ENCODE measurements at regions not wholly inside any gene's neighbourhood (a gene's known extent, or its start where the extent isn't known, plus 50 kb on each side); places are given as distances from the start of the nearest gene placed in this dataset.

DNA sequence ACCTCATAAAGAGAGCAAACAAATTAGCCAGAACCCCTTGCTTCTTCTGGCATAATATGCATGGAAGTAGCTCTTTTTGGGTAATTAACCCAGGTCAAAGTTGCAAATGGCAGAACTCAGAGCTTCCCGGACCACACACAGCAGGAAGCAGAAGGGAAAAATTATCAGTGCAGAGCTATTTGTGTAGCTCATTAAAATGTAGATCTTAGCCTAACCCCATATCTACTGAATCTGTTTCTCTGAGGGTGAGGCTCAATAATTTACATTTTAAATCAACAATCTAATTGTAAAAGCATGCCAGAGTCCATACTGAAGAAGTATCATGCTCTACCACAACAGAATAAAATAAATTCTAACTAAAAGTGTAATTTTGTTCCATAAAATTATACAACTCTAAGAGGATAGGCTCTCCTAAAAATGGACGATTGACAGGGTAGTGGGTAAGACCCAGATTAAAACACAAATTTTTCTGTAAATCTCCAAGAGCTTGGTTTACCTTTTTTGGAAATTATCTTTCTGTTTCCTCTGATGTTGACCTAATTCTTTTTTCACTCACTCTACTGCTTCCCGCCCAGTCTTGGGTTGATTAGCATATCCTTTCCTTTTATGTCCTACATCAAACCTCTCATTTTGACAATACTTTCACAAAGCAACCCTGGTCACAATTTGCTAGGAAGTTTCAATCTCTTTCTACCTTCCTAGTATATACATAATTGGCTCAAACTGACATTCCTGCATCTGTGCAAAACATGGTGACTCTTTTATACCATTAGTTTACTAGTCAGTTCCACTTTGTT is 213.3 kb upstream of the SLC16A7 start:
- Histone ChIP-seq H3K27ac (ENCODE audit: low read length) (no peak overlapping the region), H3K9me3 (ENCODE audit: control insufficient read depth, insufficient read depth, low read depth, low read length) (no peaks in the 10 kb centered on the region), H3K27me3 (ENCODE audit: control insufficient read depth, insufficient read depth, low read length) (no peaks in the 10 kb centered on the region), H3K4me3 (ENCODE audit: low read depth in 2 of 2, low read length in 2 of 2) (no peak overlapping the region), H3K36me3 (ENCODE audit: control insufficient read depth, insufficient read depth, low read length) (no peaks in the 10 kb centered on the region), H3K4me1 (ENCODE audit: control insufficient read depth, insufficient read depth, low read length) (no peaks in the 10 kb centered on the region)
- no TSS peak for BruUV-seq (replicated peaks)
- ATAC-seq (no peak), DNase-seq (ENCODE audit: low read depth, low spot score) (no peak)
- POLR2A ChIA-PET: no interaction called here
- intact Hi-C loops (cut with micrococcal nuclease; ENCODE audit: unreplicated experiment) (no loop called here), in situ Hi-C loops (cut with HindIII; ENCODE audit: low pct_unique_long_range_greater_than_20kb, low sequenced_read_pairs) (no loop called here)
- CTCF ChIA-PET: no interaction called here
- TF ChIP-seq SIN3A (IDR thresholded peaks at IDR 0.05; ENCODE audit: borderline replicate concordance, insufficient read depth, low read depth, low read length): no peak
- TF ChIP-seq TCF7L2 (IDR thresholded peaks at IDR 0.05; ENCODE audit: low read depth, low read length): no peak
- TF ChIP-seq, protein P1, sequence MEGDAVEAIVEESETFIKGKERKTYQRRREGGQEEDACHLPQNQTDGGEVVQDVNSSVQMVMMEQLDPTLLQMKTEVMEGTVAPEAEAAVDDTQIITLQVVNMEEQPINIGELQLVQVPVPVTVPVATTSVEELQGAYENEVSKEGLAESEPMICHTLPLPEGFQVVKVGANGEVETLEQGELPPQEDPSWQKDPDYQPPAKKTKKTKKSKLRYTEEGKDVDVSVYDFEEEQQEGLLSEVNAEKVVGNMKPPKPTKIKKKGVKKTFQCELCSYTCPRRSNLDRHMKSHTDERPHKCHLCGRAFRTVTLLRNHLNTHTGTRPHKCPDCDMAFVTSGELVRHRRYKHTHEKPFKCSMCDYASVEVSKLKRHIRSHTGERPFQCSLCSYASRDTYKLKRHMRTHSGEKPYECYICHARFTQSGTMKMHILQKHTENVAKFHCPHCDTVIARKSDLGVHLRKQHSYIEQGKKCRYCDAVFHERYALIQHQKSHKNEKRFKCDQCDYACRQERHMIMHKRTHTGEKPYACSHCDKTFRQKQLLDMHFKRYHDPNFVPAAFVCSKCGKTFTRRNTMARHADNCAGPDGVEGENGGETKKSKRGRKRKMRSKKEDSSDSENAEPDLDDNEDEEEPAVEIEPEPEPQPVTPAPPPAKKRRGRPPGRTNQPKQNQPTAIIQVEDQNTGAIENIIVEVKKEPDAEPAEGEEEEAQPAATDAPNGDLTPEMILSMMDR (IDR thresholded peaks at IDR 0.05): no peak
- no peak for TF ChIP-seq POLR2AphosphoS5 (IDR thresholded peaks at IDR 0.05; ENCODE audit: low read depth, low read length)

DNA sequence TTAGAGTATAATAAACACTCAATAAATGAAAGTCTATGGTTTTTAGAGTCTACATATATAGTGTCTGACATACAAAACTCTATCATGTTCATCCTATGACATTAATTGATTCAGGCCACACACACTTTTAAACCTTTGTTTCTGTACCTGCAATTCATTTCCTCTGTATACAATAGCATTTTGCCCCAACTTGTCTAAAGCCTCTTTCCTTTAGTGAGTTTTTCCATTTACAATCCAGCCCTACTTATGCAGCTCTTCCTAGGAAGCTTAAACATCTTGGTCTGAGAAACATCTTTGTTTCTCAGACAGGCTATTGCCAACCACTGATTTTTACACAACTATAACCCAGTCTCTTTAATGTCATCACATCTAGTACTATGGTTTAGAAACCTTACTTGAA is 214.7 kb upstream of the SLC16A7 start:
- TF ChIP-seq, protein P2, sequence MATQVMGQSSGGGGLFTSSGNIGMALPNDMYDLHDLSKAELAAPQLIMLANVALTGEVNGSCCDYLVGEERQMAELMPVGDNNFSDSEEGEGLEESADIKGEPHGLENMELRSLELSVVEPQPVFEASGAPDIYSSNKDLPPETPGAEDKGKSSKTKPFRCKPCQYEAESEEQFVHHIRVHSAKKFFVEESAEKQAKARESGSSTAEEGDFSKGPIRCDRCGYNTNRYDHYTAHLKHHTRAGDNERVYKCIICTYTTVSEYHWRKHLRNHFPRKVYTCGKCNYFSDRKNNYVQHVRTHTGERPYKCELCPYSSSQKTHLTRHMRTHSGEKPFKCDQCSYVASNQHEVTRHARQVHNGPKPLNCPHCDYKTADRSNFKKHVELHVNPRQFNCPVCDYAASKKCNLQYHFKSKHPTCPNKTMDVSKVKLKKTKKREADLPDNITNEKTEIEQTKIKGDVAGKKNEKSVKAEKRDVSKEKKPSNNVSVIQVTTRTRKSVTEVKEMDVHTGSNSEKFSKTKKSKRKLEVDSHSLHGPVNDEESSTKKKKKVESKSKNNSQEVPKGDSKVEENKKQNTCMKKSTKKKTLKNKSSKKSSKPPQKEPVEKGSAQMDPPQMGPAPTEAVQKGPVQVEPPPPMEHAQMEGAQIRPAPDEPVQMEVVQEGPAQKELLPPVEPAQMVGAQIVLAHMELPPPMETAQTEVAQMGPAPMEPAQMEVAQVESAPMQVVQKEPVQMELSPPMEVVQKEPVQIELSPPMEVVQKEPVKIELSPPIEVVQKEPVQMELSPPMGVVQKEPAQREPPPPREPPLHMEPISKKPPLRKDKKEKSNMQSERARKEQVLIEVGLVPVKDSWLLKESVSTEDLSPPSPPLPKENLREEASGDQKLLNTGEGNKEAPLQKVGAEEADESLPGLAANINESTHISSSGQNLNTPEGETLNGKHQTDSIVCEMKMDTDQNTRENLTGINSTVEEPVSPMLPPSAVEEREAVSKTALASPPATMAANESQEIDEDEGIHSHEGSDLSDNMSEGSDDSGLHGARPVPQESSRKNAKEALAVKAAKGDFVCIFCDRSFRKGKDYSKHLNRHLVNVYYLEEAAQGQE (IDR thresholded peaks at IDR 0.05; ENCODE audit: insufficient read depth in 1 of 2, low read depth in 2 of 2, low read length in 1 of 2): no peak
- TF ChIP-seq TCF7L2 (IDR thresholded peaks at IDR 0.05; ENCODE audit: low read depth, low read length): no peak
- TF ChIP-seq SIN3A (IDR thresholded peaks at IDR 0.05; ENCODE audit: borderline replicate concordance, insufficient read depth, low read depth, low read length): no peak
- TF ChIP-seq, protein P1 (IDR thresholded peaks at IDR 0.05): no peak
- TF ChIP-seq POLR2AphosphoS5 (IDR thresholded peaks at IDR 0.05; ENCODE audit: low read depth, low read length): no peak
- Histone ChIP-seq H3K27me3 (ENCODE audit: control insufficient read depth, insufficient read depth, low read length) (no peaks in the 10 kb centered on the region), H3K36me3 (ENCODE audit: control insufficient read depth, insufficient read depth, low read length) (no peaks in the 10 kb centered on the region), H3K9me3 (ENCODE audit: control insufficient read depth, insufficient read depth, low read depth, low read length) (no peaks in the 10 kb centered on the region), H3K4me1 (ENCODE audit: control insufficient read depth, insufficient read depth, low read length) (no peaks in the 10 kb centered on the region), H3K27ac (ENCODE audit: low read length) (no peak overlapping the region), H3K4me3 (ENCODE audit: low read depth in 2 of 2, low read length in 2 of 2) (no peak overlapping the region)
- no TSS peak for BruUV-seq (replicated peaks)
- in situ Hi-C loops (cut with HindIII; ENCODE audit: low pct_unique_long_range_greater_than_20kb, low sequenced_read_pairs): no loop called here
- intact Hi-C loops (cut with micrococcal nuclease; ENCODE audit: unreplicated experiment): no loop called here
- ChIA-PET CTCF (no interaction called here), POLR2A (no interaction called here)
- DNase-seq (ENCODE audit: low read depth, low spot score) (no peak), ATAC-seq (no peak)
